ENCODE measurements at regions not wholly inside any gene's neighbourhood (a gene's known extent, or its start where the extent isn't known, plus 50 kb on each side); places are given as distances from the start of the nearest gene placed in this dataset.

DNA sequence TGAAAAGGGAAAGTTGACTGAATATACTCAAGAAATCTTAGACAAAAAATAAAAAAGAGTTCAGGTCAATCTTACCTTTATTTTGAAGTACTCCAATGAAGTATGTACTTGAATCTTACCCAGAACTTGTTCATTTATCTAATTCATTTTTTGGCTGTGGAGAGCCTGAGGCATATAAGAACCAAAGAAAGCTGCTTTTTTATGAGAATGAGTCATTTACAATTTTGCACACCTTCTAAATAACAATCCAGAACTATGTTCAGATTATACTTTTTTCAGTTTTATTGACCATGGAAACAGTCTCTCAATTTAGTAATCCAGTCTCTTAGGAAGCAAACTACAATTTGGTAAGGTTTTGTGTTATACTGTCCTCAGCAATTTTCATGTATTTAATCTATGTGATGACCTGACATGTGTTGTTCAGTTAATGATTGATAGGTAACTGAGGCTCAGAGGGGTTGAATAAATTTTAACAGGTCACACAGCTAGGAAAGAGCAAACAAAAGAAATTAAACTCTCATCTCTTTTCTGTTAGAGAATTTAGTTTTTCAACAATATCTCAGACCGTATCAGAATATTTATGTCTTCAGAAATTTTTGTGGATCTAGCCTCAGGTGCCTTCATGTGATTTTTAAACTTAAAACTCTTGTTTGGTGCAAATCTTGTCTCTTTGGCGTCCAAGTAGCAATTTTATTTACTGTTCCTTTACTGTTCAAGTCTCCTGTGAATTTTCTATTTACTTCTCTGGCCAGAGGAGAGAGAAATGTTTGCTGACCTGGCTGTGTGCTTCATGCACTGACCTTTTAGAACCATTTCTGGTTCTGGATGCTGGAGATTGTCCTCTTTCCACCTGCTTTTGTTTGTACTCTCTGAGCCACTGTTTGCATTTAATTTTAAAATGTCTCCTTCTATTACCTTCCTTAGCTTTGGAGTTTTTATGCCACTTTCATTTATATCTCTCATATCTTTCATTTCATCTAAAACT, 1453.4 kb downstream of the STIM2 start:
- Histone ChIP-seq H3K9me3 (peaks cover 0 to 7% (median 3%) of the 10 kb centered on the region in 4 donors), H3K4me3 (no peak overlapping the region), H3K36me3 (no peaks in the 10 kb centered on the region), H3K27me3 (no peaks in the 10 kb centered on the region), H3K4me1 (peaks cover 0 to 5% (median 0%) of the 10 kb centered on the region in 4 donors), H3K27ac (no peak overlapping the region)
- TF ChIP-seq, protein P1, sequence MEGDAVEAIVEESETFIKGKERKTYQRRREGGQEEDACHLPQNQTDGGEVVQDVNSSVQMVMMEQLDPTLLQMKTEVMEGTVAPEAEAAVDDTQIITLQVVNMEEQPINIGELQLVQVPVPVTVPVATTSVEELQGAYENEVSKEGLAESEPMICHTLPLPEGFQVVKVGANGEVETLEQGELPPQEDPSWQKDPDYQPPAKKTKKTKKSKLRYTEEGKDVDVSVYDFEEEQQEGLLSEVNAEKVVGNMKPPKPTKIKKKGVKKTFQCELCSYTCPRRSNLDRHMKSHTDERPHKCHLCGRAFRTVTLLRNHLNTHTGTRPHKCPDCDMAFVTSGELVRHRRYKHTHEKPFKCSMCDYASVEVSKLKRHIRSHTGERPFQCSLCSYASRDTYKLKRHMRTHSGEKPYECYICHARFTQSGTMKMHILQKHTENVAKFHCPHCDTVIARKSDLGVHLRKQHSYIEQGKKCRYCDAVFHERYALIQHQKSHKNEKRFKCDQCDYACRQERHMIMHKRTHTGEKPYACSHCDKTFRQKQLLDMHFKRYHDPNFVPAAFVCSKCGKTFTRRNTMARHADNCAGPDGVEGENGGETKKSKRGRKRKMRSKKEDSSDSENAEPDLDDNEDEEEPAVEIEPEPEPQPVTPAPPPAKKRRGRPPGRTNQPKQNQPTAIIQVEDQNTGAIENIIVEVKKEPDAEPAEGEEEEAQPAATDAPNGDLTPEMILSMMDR (IDR thresholded peaks at IDR 0.05) = no peak
- TF ChIP-seq EP300 (IDR thresholded peaks at IDR 0.05) = no peak
- no peak for TF ChIP-seq POLR2A (IDR thresholded peaks at IDR 0.05)
- no peak for TF ChIP-seq POLR2AphosphoS5 (IDR thresholded peaks at IDR 0.05)
- WGBS, 5 donors = 26 to 46% (median 40%) methylated on average over 2 of the region's 2 CpGs
- no peak for DNase-seq
- intact Hi-C loops (cut with DNase I; ENCODE audit: low total_unique reads) = no loop called here

DNA sequence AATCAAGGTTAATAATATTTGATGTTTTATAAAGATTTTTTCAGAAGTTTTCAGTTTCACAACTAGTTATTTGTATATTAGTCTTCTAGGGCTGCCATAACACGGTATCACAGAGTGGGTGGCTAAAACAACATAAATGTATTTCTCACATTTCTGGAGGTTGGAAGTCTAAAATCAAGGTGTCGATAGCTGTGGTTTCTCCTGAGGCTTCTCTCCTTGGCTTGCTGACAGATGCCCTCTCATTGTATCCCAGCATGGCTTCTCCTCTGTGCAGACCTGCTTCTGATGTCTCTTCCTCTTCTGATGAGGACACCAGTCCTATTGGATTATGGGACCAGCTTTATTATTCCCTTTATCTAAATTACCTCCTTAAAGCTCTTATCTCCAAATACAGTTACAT, 1456.6 kb downstream of the STIM2 start:
- Histone ChIP-seq H3K36me3 (no peaks in the 10 kb centered on the region), H3K27ac (no peak overlapping the region), H3K27me3 (no peaks in the 10 kb centered on the region), H3K4me3 (no peak overlapping the region), H3K9me3 (no peaks in the 10 kb centered on the region), H3K4me1 (peaks cover 0 to 5% (median 0%) of the 10 kb centered on the region in 4 donors)
- DNase-seq = no peak
- WGBS, 5 donors = 84 to 95% (median 86%) methylated on average over 2 of the region's 2 CpGs
- TF ChIP-seq POLR2AphosphoS5 (IDR thresholded peaks at IDR 0.05) = no peak
- TF ChIP-seq, protein P1 (IDR thresholded peaks at IDR 0.05) = no peak
- TF ChIP-seq EP300 (IDR thresholded peaks at IDR 0.05) = no peak
- TF ChIP-seq POLR2A (IDR thresholded peaks at IDR 0.05) = no peak
- intact Hi-C loops (cut with DNase I; ENCODE audit: low total_unique reads) = no loop called here

- Histone ChIP-seq H3K4me3 (no peak overlapping the region), H3K9me3 (no peaks in the 10 kb centered on the region), H3K27ac (no peak overlapping the region), H3K36me3 (no peaks in the 10 kb centered on the region), H3K27me3 (no peaks in the 10 kb centered on the region), H3K4me1 (no peaks in the 10 kb centered on the region)
- no peak for TF ChIP-seq EP300 (IDR thresholded peaks at IDR 0.05)
- TF ChIP-seq POLR2A (IDR thresholded peaks at IDR 0.05) = no peak
- no peak for TF ChIP-seq POLR2AphosphoS5 (IDR thresholded peaks at IDR 0.05)
- TF ChIP-seq, protein P1 (IDR thresholded peaks at IDR 0.05) = no peak
- intact Hi-C loops (cut with DNase I; ENCODE audit: low total_unique reads) = no loop called here
- 73 to 87% (median 80%) methylated on average over 3 of the region's 3 CpGs for WGBS, 5 donors
- no peak for DNase-seq
These were observed 1473.6 kb downstream of the STIM2 start for GRCh38 chr4:28334249-28334648.

- 74 to 86% (median 84%) methylated on average over 2 of the region's 2 CpGs for WGBS, 5 donors
- Histone ChIP-seq H3K4me3 (no peak overlapping the region), H3K27ac (no peak overlapping the region), H3K9me3 (peaks cover 0 to 17% (median 7%) of the 10 kb centered on the region in 4 donors), H3K36me3 (no peaks in the 10 kb centered on the region), H3K27me3 (no peaks in the 10 kb centered on the region), H3K4me1 (no peaks in the 10 kb centered on the region)
- intact Hi-C loops (cut with DNase I; ENCODE audit: low total_unique reads) = no loop called here
- DNase-seq = no peak
- TF ChIP-seq, protein P1 (IDR thresholded peaks at IDR 0.05) = no peak
- TF ChIP-seq POLR2A (IDR thresholded peaks at IDR 0.05) (no peak), POLR2AphosphoS5 (IDR thresholded peaks at IDR 0.05) (no peak), EP300 (IDR thresholded peaks at IDR 0.05) (no peak)
These were observed 1481.1 kb downstream of the STIM2 start for GRCh38 chr4:28341784-28342183.
